ENCODE measurements at regions not wholly inside any gene's neighbourhood (a gene's known extent, or its start where the extent isn't known, plus 50 kb on each side); places are given as distances from the start of the nearest gene placed in this dataset.

GRCh38 chr2:42846932-42847595 lies 54.7 kb upstream of the HAAO start:
- H3K9me3 ChIP-seq (ENCODE audit: low read length) = no peaks in the 10 kb centered on the region
- no peak overlapping the region for H3K4me3 ChIP-seq (ENCODE audit: low read depth, low read length, poor library complexity, severe bottlenecking)
- no peaks in the 10 kb centered on the region for H3K79me2 ChIP-seq (ENCODE audit: insufficient read depth, low read depth, low read length)
- no peaks in the 10 kb centered on the region for H3K4me1 ChIP-seq (ENCODE audit: insufficient read depth, low read length, poor library complexity, severe bottlenecking)
- no peak overlapping the region for H3K4me2 ChIP-seq (ENCODE audit: low read length)
- POLR2A ChIA-PET = interaction anchor here (0.6 kb wide), 1 partner anchor 864 kb away, joined by 3 read pairs; no protein-coding TSS in a partner anchor
- no peaks in the 10 kb centered on the region for H3K36me3 ChIP-seq (ENCODE audit: insufficient read depth, low read length)
- DNase-seq (ENCODE audit: low spot score) = no peak
- intact Hi-C loops (cut with micrococcal nuclease; ENCODE audit: unreplicated experiment) = no loop called here
- no TSS peak for BruUV-seq (replicated peaks)
- CTCF ChIA-PET (ENCODE audit: unreplicated experiment) = interaction anchor here (0.6 kb wide), 1 partner anchor 944 kb away, joined by 3 read pairs; no protein-coding TSS in a partner anchor
- no peak overlapping the region for H2AFZ ChIP-seq (ENCODE audit: low read length)
- H3K27ac ChIP-seq (ENCODE audit: low read depth, low read length, poor library complexity, severe bottlenecking) = no peak overlapping the region
- no peak for TF ChIP-seq CTCF (conservative IDR thresholded peaks at IDR 0.05; ENCODE audit: low read length)
- no peak for TF ChIP-seq EZH2phosphoT487 (IDR thresholded peaks at IDR 0.05; ENCODE audit: borderline replicate concordance, low read depth, low read length)
- no peaks in the 10 kb centered on the region for H3K9me2 ChIP-seq (ENCODE audit: insufficient read depth, low read length)
- H4K20me1 ChIP-seq (ENCODE audit: insufficient read depth, low read length) = no peaks in the 10 kb centered on the region

GRCh38 chr2:42846026-42846425 lies 53.6 kb upstream of the HAAO start:
- no peak overlapping the region for H3K4me2 ChIP-seq (ENCODE audit: low read length)
- POLR2A ChIA-PET = no interaction called here
- intact Hi-C loops (cut with micrococcal nuclease; ENCODE audit: unreplicated experiment) = no loop called here
- H3K27ac ChIP-seq (ENCODE audit: low read depth, low read length, poor library complexity, severe bottlenecking) = no peak overlapping the region
- H3K9me3 ChIP-seq (ENCODE audit: low read length) = no peaks in the 10 kb centered on the region
- DNase-seq (ENCODE audit: low spot score) = no peak
- no peaks in the 10 kb centered on the region for H3K9me2 ChIP-seq (ENCODE audit: insufficient read depth, low read length)
- no peak overlapping the region for H3K4me3 ChIP-seq (ENCODE audit: low read depth, low read length, poor library complexity, severe bottlenecking)
- H2AFZ ChIP-seq (ENCODE audit: low read length) = no peak overlapping the region
- BruUV-seq (replicated peaks) = no TSS peak
- no peaks in the 10 kb centered on the region for H3K79me2 ChIP-seq (ENCODE audit: insufficient read depth, low read depth, low read length)
- CTCF ChIA-PET (ENCODE audit: unreplicated experiment) = interaction anchor here (0.6 kb wide), 1 partner anchor 552 kb away, joined by 3 read pairs; no protein-coding TSS in a partner anchor
- no peak for TF ChIP-seq CTCF (conservative IDR thresholded peaks at IDR 0.05; ENCODE audit: low read length)
- no peak for TF ChIP-seq EZH2phosphoT487 (IDR thresholded peaks at IDR 0.05; ENCODE audit: borderline replicate concordance, low read depth, low read length)
- H3K36me3 ChIP-seq (ENCODE audit: insufficient read depth, low read length) = no peaks in the 10 kb centered on the region
- no peaks in the 10 kb centered on the region for H3K4me1 ChIP-seq (ENCODE audit: insufficient read depth, low read length, poor library complexity, severe bottlenecking)
- H4K20me1 ChIP-seq (ENCODE audit: insufficient read depth, low read length) = no peaks in the 10 kb centered on the region

All from OCI-LY7 (cell line).